Peyer's patch (tissue), 4 donors: ENCODE measurements at regions not wholly inside any gene's neighbourhood (a gene's known extent, or its start where the extent isn't known, plus 50 kb on each side); places are given as distances from the start of the nearest gene placed in this dataset.
"Not testable (repeated sequence)": the region's sequence is repeated elsewhere in the genome, so short reads cannot be mapped to it uniquely, and the experiment has no call there.

Source experiments
- POLR2A ChIP-seq, 2 donors: fragments of 450-650 bp; IDR thresholded peaks; one replicate each; pipeline ENCODE4 v1.5.1; 2017; ENCODE audit warnings: antibody characterized with exemption in 2 of 2, mild to moderate bottlenecking in 2 of 2, moderate library complexity in 2 of 2
- TF ChIP-seq, protein P1 (sequence below), 6 experiments: fragments of 450-650 bp in 4 of 6; fragments of 200-600 bp in 2 of 6; sonication (generic) in 1 of 6; IDR thresholded peaks; one replicate each; pipeline ENCODE4 v1.5.1; 2017 to 2019; ENCODE audit warnings: antibody characterized with exemption in 6 of 6, mild to moderate bottlenecking in 3 of 6, moderate library complexity in 1 of 6

DNA sequence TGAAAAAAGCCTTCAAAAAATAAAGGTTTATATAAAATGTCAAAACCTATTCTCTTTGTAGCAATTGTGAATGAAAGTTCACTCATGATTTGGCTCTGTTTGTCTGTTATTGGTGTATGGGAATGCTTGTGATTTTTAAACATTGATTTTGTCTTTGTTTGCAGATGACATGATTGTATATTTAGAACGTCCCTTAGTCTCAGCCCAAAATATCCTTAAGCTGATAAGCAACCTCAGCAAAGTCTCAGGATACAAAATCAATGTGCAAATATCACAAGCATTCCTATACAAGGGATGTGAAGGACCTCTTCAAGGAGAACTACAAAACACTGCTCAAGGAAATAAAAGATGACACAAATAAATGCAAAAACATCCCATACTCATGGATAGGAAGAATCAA, 236.4 kb downstream of the PAPSS1 start:
- TF ChIP-seq, protein P1, sequence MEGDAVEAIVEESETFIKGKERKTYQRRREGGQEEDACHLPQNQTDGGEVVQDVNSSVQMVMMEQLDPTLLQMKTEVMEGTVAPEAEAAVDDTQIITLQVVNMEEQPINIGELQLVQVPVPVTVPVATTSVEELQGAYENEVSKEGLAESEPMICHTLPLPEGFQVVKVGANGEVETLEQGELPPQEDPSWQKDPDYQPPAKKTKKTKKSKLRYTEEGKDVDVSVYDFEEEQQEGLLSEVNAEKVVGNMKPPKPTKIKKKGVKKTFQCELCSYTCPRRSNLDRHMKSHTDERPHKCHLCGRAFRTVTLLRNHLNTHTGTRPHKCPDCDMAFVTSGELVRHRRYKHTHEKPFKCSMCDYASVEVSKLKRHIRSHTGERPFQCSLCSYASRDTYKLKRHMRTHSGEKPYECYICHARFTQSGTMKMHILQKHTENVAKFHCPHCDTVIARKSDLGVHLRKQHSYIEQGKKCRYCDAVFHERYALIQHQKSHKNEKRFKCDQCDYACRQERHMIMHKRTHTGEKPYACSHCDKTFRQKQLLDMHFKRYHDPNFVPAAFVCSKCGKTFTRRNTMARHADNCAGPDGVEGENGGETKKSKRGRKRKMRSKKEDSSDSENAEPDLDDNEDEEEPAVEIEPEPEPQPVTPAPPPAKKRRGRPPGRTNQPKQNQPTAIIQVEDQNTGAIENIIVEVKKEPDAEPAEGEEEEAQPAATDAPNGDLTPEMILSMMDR (IDR thresholded peaks at IDR 0.05) = not testable (repeated sequence)
- not testable (repeated sequence) for TF ChIP-seq POLR2A (IDR thresholded peaks at IDR 0.05)
